ENCODE measurements at regions not wholly inside any gene's neighbourhood (a gene's known extent, or its start where the extent isn't known, plus 50 kb on each side); places are given as distances from the start of the nearest gene placed in this dataset.

DNA sequence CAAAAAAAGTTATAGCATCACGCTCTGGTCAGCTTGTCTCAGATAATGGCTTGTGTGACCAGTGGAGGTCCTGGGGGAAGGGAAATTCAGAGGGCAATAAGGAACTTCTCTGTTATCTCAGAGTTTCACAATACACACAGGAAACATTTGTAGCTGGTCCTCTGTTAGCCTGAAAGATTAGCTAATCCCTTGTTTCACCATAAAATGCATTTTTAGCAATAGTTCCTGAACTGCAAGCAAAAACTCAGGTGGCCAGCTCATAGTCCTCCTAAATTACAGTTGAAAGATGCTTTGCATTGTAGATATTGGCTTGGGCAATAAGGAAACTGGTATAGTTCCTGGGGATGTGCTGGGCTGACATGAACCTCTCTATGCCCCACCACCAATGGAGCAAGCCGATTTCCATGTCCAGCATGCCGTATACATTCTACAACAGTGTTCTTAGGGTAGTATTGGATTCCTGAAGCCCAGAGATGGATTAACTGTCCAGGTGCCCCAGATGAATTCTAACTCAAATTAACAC is 141.5 kb upstream of the TBL1XR1 start:
- TF ChIP-seq, protein P1, sequence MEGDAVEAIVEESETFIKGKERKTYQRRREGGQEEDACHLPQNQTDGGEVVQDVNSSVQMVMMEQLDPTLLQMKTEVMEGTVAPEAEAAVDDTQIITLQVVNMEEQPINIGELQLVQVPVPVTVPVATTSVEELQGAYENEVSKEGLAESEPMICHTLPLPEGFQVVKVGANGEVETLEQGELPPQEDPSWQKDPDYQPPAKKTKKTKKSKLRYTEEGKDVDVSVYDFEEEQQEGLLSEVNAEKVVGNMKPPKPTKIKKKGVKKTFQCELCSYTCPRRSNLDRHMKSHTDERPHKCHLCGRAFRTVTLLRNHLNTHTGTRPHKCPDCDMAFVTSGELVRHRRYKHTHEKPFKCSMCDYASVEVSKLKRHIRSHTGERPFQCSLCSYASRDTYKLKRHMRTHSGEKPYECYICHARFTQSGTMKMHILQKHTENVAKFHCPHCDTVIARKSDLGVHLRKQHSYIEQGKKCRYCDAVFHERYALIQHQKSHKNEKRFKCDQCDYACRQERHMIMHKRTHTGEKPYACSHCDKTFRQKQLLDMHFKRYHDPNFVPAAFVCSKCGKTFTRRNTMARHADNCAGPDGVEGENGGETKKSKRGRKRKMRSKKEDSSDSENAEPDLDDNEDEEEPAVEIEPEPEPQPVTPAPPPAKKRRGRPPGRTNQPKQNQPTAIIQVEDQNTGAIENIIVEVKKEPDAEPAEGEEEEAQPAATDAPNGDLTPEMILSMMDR (IDR thresholded peaks at IDR 0.05) = no peak
- no peak for TF ChIP-seq EZH2 (IDR thresholded peaks at IDR 0.05; ENCODE audit: borderline replicate concordance, insufficient read depth, low read depth, low read length, poor library complexity, severe bottlenecking)
